HG03103 (cell line): ENCODE measurements at regions not wholly inside any gene's neighbourhood (a gene's known extent, or its start where the extent isn't known, plus 50 kb on each side); places are given as distances from the start of the nearest gene placed in this dataset.

Experiments used
- ATAC-seq: cut with Tn5 transposase; IDR thresholded peaks from one replicate; pipeline ENCODE4 v1.9.1; 2021; ENCODE audit warnings: low read depth; ENCODE audit not compliant: unreplicated experiment

- ATAC-seq, result no peak
These were observed 74.8 kb upstream of the PACRGL start for GRCh38 chr4:20625426-20625825.

- ATAC-seq, result no peak
These were observed 73.8 kb upstream of the PACRGL start for GRCh38 chr4:20626326-20627005.

- ATAC-seq, result no peak
These were observed 72.4 kb upstream of the PACRGL start for GRCh38 chr4:20627866-20628265.

GRCh38 chr4:20629186-20630106 lies 70.8 kb upstream of the PACRGL start:
- ATAC-seq, result no peak

GRCh38 chr4:20638825-20639224 lies 61.4 kb upstream of the PACRGL start:
- no peak for ATAC-seq

- ATAC-seq, result no peak
These were observed 60.9 kb upstream of the PACRGL start for GRCh38 chr4:20639346-20639745.

- ATAC-seq, result no peak
These were observed 59.3 kb upstream of the PACRGL start for GRCh38 chr4:20640989-20641388.

GRCh38 chr4:20641976-20642375 lies 58.3 kb upstream of the PACRGL start:
- ATAC-seq, result no peak

GRCh38 chr4:20643631-20644030 lies 56.6 kb upstream of the PACRGL start:
- no peak for ATAC-seq

- ATAC-seq, result no peak
These were observed 55.0 kb upstream of the PACRGL start for GRCh38 chr4:20645236-20645635.

- ATAC-seq, result no peak
These were observed 54.0 kb upstream of the PACRGL start for GRCh38 chr4:20646287-20646686.
